Breast epithelium (tissue), 3 donors: ENCODE measurements at regions not wholly inside any gene's neighbourhood (a gene's known extent, or its start where the extent isn't known, plus 50 kb on each side); places are given as distances from the start of the nearest gene placed in this dataset.

Experiments
- POLR2A ChIP-seq: fragments of 450-650 bp; IDR thresholded peaks from one replicate; pipeline ENCODE4 v1.6.1; 2016; ENCODE audit warnings: antibody characterized with exemption, mild to moderate bottlenecking, moderate library complexity
- TF ChIP-seq, protein P1 (sequence below), 3 donors: fragments of 450-650 bp; IDR thresholded peaks; one replicate each; pipeline ENCODE4 v1.5.1; 2016 to 2017; ENCODE audit warnings: antibody characterized with exemption in 3 of 3, mild to moderate bottlenecking in 3 of 3, moderate library complexity in 3 of 3

GRCh38 chr13:62444805-62445204, 1029.2 kb upstream of the PCDH20 start:
- TF ChIP-seq, protein P1, sequence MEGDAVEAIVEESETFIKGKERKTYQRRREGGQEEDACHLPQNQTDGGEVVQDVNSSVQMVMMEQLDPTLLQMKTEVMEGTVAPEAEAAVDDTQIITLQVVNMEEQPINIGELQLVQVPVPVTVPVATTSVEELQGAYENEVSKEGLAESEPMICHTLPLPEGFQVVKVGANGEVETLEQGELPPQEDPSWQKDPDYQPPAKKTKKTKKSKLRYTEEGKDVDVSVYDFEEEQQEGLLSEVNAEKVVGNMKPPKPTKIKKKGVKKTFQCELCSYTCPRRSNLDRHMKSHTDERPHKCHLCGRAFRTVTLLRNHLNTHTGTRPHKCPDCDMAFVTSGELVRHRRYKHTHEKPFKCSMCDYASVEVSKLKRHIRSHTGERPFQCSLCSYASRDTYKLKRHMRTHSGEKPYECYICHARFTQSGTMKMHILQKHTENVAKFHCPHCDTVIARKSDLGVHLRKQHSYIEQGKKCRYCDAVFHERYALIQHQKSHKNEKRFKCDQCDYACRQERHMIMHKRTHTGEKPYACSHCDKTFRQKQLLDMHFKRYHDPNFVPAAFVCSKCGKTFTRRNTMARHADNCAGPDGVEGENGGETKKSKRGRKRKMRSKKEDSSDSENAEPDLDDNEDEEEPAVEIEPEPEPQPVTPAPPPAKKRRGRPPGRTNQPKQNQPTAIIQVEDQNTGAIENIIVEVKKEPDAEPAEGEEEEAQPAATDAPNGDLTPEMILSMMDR (IDR thresholded peaks at IDR 0.05) = no peak
- TF ChIP-seq POLR2A = no peak
